Gastroesophageal sphincter (tissue), 3 donors: ENCODE measurements at regions not wholly inside any gene's neighbourhood (a gene's known extent, or its start where the extent isn't known, plus 50 kb on each side); places are given as distances from the start of the nearest gene placed in this dataset.

Experiments
- CTCF ChIP-seq, 4 experiments: fragments of 200-600 bp in 2 of 4; fragments of 450-650 bp in 2 of 4; sonication (generic) in 1 of 4; IDR thresholded peaks; one replicate each; pipeline ENCODE4 v1.5.1; 2017 to 2019; ENCODE audit warnings: antibody characterized with exemption in 4 of 4, mild to moderate bottlenecking in 2 of 4, moderate library complexity in 2 of 4
- EP300 ChIP-seq: sonication (generic); formaldehyde crosslinking; IDR thresholded peaks from one replicate; pipeline ENCODE4 v1.6.1; 2017; ENCODE audit warnings: antibody characterized with exemption, mild to moderate bottlenecking

- TF ChIP-seq CTCF (IDR thresholded peaks at IDR 0.05) (no peak), EP300 (no peak)
Observed at GRCh38 chr4:33931026-33931425, 2313.3 kb downstream of the ARAP2 start.
